HG03039 (cell line): ENCODE measurements at regions not wholly inside any gene's neighbourhood (a gene's known extent, or its start where the extent isn't known, plus 50 kb on each side); places are given as distances from the start of the nearest gene placed in this dataset.
"Not testable (repeated sequence)": the region's sequence is repeated elsewhere in the genome, so short reads cannot be mapped to it uniquely, and the experiment has no call there.

ENCODE experiments used
- ATAC-seq: cut with Tn5 transposase; IDR thresholded peaks from one replicate; pipeline ENCODE4 v1.9.1; 2021; ENCODE audit warnings: mild to moderate bottlenecking, moderate library complexity; ENCODE audit not compliant: unreplicated experiment

DNA sequence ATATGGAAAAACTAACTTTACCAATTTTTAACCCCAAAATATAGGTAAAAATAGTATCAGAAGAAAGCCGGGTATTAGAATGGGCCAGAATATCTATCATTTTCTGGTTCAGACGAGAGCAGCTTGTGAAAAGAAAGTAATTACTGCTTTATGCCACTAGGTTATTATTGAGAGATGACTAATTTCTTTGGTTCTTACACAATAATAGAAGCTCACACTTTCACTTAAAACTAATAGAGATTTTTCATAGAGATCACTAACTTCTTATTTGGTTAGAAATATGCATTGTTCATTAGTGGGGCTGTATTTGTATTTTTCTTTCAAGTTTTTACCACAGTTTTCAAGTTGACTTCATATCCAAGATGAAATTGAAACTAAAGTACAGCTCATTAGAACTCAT, 1241.2 kb upstream of the FLRT2 start:
- no peak for ATAC-seq

DNA sequence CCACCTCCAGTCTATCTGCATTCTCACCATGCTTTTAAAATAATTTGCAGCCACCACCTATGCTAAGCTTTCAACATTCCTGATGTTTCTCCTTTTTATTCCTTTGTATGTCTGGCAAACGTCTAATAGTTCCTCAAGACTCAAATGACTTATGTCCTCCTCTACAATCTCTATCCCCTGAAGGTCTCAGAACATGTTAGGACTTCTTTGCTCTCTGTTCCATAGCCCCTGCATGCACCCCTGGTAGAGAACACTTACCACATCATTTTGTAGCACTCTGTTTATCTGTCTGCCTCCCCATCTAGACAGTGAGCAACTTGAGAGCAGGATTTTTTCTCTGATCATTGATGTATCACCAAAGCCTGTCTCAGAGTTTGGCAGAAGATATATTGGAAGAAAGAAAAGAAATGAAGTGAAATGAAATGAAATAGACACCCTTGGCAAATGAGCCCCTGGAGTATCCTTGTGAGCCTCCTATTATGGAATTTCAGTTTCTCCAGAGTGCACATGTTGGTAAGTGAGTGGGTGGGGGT, 1231.2 kb upstream of the FLRT2 start:
- ATAC-seq = no peak

DNA sequence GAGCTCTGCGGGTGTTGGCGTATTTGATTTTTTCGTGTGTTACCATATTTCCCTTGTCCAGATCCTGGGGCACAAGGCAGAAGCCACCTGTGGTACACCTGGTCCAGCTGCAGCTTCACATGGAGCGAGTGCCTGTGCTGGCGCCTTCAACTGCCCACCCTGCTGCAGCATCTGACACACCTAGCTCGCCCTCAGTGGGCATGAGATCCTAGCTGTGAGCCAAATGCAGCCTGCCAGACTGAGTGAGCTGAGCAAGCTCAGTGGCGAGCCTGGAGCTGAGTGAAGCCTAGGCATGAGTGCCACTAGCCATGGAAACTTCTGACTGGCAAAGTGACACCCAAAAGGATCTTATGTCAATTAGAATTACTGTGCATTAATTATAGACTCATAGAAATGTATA, 1226.8 kb upstream of the FLRT2 start:
- no peak for ATAC-seq

DNA sequence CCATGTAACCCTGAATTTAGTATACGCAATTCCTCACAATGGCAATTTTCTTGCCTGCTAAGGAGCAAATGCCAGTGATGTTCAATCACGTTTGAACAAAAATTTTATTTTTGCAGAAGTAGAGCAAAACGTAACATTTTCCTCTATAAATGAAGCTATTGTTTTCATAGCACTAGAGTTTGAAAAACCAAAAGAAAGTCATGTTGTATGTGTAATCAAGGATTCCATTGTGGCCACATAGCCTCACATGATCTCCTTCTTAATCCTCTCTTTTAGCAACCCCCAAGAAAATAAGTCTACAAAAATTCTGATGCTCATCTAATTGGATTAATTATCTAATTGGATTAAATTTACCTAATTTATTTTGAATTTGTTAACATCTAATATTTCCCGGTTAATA, 1217.4 kb upstream of the FLRT2 start:
- ATAC-seq = no peak

DNA sequence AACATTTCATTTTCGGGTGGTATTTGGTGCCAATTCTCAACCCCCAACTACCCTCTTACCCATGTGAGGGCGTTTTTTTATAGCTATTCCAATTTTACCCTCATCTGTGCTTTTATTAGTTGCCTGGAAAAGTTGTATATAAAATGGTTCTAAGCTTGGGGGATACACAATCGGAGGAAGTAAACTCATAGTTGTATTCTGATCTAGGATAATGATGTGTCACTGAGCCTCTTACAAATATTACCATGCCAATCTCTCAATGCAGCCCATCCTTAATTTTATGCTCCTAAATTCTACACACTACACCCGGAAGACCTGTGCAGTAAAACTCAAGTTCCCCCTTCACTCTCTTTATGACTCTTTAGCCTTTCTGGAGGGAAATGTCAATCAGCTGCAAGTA, 1206.5 kb upstream of the FLRT2 start:
- no peak for ATAC-seq

DNA sequence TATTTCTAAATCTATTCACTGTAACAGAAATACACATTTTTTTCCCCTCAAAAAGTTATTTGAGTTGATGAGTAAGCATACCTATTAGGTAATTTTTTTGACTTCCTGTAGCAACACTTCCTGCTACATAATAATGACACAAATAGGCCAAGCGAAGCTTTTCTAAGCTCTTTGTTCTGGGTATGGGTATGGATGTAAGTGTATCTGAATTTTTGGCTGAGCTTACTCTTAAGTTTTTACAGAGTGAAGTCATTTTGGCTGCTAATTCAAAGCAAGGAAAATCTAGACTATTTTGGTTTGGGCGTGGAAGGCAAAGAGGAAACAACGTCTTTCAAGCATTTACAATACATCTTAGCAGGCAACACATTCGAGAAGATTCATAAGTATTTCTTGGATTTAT, 1206.0 kb upstream of the FLRT2 start:
- no peak for ATAC-seq

DNA sequence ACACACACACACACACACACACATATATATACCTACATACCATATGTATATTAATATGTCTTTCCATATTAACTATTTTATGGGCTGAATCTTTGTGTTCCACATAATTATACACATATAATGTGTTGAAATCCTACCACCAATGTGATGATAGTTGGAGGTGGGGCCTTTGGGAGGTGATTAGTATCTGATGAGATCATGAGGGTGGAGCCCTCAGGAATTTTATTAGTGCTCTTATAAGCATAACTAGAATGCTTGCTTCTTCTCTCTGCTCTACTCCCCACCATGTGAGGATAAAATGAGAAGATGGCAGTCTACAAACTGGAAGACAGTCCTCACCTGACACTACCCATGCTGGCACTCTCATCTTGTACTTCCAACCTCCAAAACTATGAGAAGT, 1193.5 kb upstream of the FLRT2 start:
- ATAC-seq = no peak

DNA sequence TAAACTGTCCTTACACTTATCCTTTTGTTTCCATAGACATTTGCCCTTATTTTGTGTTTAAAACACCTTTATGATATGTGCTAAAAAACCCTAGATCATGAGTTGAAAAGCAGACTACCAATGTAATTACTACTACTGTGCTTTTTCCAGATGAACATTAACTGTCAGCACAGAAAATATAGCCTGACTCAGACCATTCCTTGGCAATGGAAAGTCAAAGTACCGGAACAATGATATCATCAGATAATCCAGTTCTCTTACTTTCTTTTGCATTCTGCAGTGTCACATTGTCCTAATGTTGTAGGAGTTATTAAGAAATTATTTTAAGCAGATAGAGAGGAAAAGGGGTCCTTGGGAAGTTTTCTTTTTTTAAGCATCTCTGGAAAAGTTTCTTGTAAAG, 1189.0 kb upstream of the FLRT2 start:
- no peak for ATAC-seq

DNA sequence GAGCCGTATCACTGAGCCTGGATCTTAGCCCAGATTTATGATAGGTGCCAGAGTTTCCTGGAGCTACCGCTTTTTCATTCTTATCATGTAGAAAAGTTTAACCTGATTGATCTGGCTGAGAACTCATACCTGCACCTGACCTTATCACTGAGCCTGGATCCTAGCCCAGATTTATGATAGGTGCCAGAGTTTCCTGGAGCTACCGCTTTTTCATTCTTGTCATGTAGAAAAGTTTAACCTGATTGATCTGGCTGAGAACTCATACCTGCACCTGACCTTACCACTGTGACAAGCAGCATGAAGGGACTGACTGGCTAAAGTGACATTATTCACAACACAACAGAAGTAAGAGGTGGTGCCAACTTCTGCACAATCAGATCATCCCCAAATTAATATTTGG, 1188.1 kb upstream of the FLRT2 start:
- ATAC-seq = not testable (repeated sequence)

DNA sequence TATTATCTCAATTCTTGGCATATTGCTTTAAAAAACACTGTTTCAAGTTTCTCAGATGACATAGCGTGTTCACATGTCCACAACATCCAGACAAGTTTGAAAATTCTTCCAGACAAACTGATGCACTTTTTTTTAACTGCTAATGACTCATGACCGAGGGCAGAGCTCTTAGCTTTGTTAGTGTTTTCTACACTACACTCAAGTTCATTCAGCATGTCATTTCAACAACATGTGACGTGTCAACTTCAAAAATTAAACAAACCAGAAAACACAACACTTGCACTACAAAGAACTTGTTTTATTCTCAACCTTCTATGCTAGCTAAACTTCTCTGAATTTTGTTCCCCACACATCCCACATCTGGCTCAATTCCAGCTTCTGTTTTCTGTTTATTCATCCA, 1186.3 kb upstream of the FLRT2 start:
- ATAC-seq = no peak

DNA sequence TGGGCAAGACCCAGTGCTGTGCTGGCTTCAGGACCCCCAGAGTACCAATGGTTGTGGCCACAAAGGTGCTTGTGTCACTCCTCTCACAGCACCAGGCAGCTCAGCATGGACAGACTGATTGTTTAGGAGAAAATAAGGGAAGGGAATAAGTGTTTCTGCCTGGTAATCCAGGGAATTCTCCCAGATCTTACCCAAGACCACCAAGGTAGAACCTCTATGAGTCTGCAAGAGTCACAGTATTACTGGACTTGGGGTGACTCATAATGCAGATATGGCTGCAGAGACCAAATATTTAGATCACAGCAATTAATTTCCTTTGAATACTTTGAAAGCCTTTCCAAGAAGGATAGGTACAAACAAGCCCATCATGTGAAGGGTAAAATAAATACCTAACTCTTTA, 1178.3 kb upstream of the FLRT2 start:
- no peak for ATAC-seq

DNA sequence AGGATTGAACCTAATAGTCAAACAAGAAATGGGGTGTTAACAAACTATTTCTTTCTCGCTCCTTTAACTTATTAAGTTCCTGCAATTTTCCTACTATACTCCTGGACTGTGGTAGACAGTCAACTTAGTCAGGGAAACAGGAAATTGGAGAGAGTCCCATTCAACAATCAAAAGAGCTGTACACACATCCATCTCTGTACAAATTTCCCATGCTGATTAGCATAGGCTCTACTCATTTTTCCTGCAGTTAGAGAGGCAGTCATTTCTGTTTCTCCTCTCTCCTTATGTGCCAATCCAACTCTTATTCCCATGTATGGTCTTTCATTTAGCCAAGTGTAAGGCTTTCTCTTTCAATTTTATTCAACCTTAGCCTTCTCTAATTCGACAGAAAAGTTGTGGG, 1168.5 kb upstream of the FLRT2 start:
- ATAC-seq = no peak

DNA sequence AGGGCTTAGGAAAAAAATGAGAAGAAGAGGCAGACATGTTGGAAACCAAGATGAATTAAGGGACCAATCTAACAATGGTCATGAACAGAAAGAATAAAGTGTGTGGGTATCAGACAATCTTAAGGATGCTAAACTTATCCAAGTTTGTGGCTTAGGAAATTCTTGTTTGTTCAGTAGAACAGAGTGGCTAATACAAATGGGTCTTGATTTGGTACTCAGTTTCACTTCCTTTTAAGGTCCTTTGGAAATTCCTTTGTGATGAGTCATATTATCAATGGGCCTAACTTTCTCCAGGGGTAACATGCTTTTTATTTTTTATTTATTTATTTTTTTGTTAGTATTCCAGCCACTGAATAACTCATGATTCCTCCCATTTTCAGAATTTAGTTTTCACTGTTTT, 1154.7 kb upstream of the FLRT2 start:
- no peak for ATAC-seq

DNA sequence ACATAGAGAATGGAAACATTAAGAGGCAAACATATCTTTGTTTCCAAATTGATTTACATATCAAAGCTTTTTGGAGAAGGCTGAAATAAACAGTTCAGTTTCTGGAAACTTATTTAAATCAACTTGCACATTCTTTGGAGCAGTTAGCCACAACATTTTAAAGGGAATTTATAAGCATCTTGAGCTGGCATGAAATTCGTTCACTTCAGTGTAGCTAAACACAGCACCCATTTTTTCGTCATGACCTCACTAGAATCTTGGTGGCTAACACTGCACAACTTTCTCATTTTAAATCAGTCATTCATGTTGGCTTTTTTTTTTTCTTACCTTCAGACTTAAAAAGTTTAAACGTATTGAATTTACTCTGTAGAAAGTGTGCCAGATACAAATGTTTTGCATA, 1139.9 kb upstream of the FLRT2 start:
- no peak for ATAC-seq

DNA sequence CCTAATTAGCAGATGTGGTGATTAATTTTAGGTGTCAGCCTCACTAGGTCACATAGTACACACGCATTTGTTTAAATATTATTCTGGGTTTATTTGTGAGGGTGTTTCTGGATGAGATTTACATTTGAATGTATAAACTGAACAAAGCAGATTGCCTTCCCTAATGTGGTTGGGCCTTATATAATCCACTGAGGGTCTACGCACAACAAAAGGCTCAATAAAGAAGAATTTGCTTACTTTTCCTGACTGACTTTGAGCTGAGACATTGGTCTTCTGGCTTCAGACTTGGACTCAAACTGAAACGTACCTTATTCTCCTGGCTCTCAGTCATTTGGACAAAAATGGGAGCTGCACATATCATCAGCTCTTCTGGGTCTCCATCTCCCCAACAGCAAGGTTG, 1132.3 kb upstream of the FLRT2 start:
- no peak for ATAC-seq

DNA sequence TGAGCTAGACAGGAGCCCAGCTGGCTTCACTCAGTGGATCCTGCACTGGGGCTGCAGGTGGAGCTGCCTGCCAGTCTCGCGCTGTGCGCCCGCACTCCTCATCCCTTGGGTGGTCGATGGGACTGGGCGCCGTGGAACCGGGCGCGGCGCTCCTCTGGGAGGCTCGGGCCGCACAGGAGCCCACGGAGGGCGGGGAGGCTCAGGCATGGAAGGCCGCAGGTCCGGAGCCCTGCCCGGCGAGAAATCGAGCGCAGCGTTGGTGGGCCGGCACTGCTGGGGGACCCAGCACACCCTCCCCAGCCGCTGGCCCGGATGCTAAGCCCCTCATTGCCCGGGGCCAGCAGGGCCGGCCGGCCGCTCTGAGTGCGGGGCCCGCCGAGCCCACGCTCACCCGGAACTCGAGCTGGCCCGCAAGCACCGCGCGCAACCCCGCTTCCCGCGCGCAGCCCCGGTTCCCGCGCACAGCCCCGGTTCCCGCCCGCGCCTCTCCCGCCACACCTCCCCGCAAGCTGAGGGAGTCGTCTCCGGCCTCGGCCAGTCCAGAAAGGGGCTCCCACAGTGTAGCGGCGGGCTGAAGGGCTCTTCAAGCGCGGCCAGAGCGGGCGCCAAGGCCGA, 1130.5 kb upstream of the FLRT2 start:
- no peak for ATAC-seq

DNA sequence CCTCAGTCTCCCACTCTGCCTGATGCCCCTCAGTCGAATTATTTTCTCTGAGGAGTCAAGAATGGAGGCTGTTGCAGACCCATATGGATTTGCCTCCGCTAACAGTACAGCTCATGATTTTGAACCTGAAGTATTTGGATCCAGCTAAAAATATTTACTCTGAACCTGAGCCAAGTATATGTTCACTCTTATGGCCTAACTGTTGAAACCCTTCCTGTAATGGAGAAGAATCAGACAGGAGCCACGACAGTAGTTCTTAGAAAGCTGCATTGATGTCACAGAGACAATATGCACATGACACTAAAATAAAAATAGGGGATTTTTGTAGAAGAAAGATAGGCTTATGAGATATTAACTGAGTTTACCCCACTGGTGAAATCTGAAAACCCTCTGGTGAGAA, 1128.3 kb upstream of the FLRT2 start:
- ATAC-seq = no peak

DNA sequence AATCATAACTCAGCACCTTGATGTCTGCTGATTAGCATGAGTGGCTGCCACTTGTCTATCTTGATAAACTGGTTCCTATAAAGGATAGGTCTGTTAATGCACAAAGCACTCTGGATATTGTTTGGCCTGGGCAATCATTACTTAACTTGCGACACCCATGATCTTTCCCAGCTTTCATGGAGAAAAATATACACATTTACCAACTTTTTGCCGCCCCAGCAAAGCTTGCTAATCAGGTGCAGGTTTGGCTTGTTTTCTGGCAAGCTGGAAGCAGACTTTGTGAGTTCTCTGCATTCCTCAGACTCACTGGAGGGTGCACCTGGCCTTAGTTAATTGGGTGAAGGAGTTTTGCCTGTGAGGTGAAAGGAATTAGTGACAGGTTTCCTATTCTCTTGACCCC, 1126.4 kb upstream of the FLRT2 start:
- no peak for ATAC-seq

DNA sequence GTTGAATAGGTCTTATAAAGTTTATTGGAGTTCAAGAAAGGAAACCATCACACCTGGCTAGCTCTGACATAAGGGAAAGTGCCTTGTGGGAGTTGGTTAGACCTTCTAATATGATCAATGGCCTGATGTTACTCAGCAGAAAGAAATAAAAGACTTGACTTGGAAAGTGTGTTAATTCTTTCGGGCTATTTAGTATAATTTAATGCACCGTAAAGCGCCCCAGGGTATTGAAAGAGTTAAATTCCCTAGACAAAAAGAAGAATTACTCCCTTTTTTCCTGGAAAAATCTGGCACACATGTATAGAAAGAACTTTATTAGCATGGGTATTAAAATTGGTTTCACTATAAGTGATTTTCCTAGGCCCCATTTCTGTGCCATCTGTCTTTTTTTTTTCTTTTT, 1125.7 kb upstream of the FLRT2 start:
- no peak for ATAC-seq

DNA sequence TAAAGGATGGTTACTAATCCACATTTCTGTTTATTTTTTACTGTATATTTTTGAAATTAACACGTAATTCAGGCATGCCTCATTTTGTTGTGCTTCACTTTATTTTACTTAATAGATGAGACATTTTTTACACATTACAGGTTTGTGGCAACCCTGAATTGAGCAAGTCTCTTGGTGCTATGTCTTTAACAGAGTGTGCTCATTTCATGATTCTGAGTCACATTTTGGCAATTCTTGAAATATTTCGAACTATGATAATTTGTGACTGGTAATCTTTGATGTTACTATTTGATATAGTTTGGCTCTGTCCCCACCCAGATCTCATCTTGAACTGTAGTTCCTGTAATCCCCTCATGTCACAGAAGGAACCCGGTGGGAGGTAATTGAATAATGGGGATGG, 1120.5 kb upstream of the FLRT2 start:
- ATAC-seq = no peak

DNA sequence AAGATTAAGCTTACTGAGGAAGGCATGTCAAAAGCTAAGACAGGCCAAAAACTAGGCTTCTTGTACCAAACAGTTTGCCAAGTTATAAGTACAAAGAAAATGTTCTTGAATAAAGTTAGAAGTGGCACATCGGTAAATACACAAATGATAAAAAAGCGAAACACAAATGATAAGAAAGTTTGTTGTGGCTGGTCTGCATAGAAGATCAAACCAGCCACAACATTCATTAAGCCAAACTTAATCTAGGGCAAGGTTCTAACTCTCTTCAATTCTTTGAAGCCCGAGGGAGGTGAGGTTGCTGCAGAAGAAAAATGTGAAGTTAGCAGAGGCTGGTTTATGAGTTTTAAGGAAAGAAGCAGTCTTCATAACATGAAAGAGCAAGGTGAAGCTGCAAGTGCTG, 1119.6 kb upstream of the FLRT2 start:
- ATAC-seq = no peak

DNA sequence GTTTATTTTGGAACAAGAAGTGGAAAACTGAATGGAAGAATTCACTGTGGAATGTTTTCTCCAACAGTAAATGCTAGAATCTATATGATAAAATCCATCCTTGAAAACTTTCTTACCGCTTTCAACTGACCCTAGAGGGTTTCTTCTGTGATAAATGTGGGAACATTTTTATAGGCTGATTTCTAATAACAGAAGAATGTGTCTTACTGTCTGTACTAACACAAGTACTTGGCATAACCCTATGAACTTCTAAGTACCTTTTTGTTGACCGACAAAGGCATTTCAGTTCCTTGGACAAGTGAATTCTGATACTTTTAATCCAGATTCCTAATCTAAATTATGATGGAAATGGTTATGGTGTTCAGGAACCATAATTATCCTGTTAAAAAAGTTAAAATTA, 1109.7 kb upstream of the FLRT2 start:
- ATAC-seq = no peak

DNA sequence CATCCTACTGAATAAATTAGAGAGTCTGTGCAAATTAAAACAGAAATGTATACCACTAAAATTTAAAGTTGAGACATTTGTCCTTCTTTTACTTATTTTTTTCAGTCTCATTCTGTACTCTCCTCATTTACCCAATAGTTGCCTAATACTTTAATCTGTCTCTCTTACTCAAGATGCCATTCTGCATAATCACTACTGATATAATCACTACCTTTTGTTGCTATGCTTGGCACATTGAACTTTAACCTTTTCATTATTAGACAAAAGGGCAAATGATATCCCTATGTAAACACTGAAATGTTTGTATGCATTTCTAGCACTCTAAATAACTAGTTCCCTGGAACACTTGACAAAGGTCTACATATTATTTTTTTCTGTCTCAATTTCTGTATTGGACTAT, 1108.3 kb upstream of the FLRT2 start:
- no peak for ATAC-seq
